Ovary (tissue), 7 donors: ENCODE measurements at regions not wholly inside any gene's neighbourhood (a gene's known extent, or its start where the extent isn't known, plus 50 kb on each side); places are given as distances from the start of the nearest gene placed in this dataset.

Source experiments
- DNase-seq, 5 donors: peaks; one replicate each; pipeline ENCODE4 v3.0.0-alpha.2; 2019 to 2020
- H3K27ac ChIP-seq, 2 donors: fragments of 200-600 bp; one replicate each; pipeline versions ENCODE4 v1.5.1 to v1.8.0; 2019 to 2022
- H3K27me3 ChIP-seq: fragments of 200-600 bp; one replicate; pipeline ENCODE4 v1.8.0; 2022
- H3K36me3 ChIP-seq: fragments of 200-600 bp; sonication (generic); one replicate; pipeline ENCODE4 v1.5.1; 2019
- H3K4me1 ChIP-seq: one replicate; pipeline ENCODE4 v1.8.1; 2013; ENCODE audit warnings: mild to moderate bottlenecking, moderate library complexity; ENCODE audit not compliant: insufficient read depth
- H3K4me3 ChIP-seq: fragments of 200-600 bp; sonication (generic); one replicate; pipeline ENCODE4 v1.5.1; 2017
- H3K9me3 ChIP-seq, 2 donors: fragments of 200-600 bp in 1 of 2; sonication (generic) in 1 of 2; one replicate each; pipeline versions ENCODE4 v1.5.1 to v1.8.1; 2013 to 2019; ENCODE audit warnings: mild to moderate bottlenecking in 1 of 2, moderate library complexity in 1 of 2
- EP300 ChIP-seq: sonication (generic); formaldehyde crosslinking; IDR thresholded peaks from one replicate; pipeline ENCODE4 v1.6.1; 2017; ENCODE audit warnings: antibody characterized with exemption
- POLR2A ChIP-seq: fragments of 450-650 bp; IDR thresholded peaks from one replicate; pipeline ENCODE4 v1.6.1; 2017; ENCODE audit warnings: antibody characterized with exemption, mild to moderate bottlenecking, moderate library complexity
- WGBS, 3 donors: extraction: QIAGEN DNeasy Blood & Tissue Kit in 1 of 3; methylation state at CpG; one replicate each; pipeline versions ENCODE4 v1.1.5 to v1.1.7; 2013 to 2017; 5-methylcytosine and 5-hydroxymethylcytosine counted together
- intact Hi-C, 4 donors: fragments of 100-400 bp; cut with DNase I; formaldehyde crosslinking; loops; one replicate each; pipeline versions ENCODE4 v1.11.0 to v1.15.1; 2022 to 2023
- TF ChIP-seq, protein P1 (sequence below), 3 donors: fragments of 450-650 bp in 2 of 3; fragments of 200-600 bp in 1 of 3; IDR thresholded peaks; one replicate each; pipeline versions ENCODE4 v1.5.1 to v1.8.0; 2016 to 2022; ENCODE audit warnings: antibody characterized with exemption in 3 of 3, mild to moderate bottlenecking in 1 of 3
- donor health status: DM: no; HTN: no; CAD: no; lungs with moderate emphysema.
- donor health status: DM: no; HTN: no; CAD: no.
- donor health status: Bipolar disorder and iron deficiency.
- donor health status: DM: no; HTN: no; CAD: no.
- donor health status: DM: yes; HTN: yes; CAD: no.

- no peak overlapping the region for H3K27ac ChIP-seq
- no peak for DNase-seq
- no peaks in the 10 kb centered on the region for H3K9me3 ChIP-seq
- intact Hi-C loops, result no loop called here
- H3K27me3 ChIP-seq, result no peaks in the 10 kb centered on the region
- H3K36me3 ChIP-seq, result no peaks in the 10 kb centered on the region
- no peak overlapping the region for H3K4me3 ChIP-seq
- WGBS, 3 donors, result 68 to 80% (median 68%) methylated on average over 1 of the region's 1 CpG
- no peak for TF ChIP-seq POLR2A
- TF ChIP-seq, protein P1, sequence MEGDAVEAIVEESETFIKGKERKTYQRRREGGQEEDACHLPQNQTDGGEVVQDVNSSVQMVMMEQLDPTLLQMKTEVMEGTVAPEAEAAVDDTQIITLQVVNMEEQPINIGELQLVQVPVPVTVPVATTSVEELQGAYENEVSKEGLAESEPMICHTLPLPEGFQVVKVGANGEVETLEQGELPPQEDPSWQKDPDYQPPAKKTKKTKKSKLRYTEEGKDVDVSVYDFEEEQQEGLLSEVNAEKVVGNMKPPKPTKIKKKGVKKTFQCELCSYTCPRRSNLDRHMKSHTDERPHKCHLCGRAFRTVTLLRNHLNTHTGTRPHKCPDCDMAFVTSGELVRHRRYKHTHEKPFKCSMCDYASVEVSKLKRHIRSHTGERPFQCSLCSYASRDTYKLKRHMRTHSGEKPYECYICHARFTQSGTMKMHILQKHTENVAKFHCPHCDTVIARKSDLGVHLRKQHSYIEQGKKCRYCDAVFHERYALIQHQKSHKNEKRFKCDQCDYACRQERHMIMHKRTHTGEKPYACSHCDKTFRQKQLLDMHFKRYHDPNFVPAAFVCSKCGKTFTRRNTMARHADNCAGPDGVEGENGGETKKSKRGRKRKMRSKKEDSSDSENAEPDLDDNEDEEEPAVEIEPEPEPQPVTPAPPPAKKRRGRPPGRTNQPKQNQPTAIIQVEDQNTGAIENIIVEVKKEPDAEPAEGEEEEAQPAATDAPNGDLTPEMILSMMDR (IDR thresholded peaks at IDR 0.05), result no peak
- no peak for TF ChIP-seq EP300
- H3K4me1 ChIP-seq, result no peaks in the 10 kb centered on the region
Measured at GRCh38 chr1:188871164-188871563, 1606.5 kb downstream of the BRINP3 start.

DNA sequence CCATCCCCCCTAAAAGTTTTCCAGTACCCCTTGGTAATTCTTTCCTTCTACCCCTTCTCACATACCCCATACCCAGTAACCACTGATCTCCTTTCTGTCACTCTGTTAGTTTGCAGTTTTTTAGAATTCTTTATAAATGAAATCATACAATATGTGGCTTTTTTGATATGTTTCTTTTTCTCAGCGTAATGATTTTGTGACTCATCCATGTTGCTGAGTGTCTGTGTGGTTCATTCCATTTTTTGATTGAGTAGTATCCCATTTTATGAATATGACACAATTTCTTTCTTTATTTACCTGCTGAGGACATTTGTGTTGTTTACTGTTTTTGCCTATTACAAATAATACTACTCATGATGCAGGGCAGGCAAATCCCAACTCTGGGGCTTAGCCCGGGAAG lies 1605.3 kb downstream of the BRINP3 start:
- DNase-seq, result no peak
- Histone ChIP-seq H3K27me3 (no peaks in the 10 kb centered on the region), H3K9me3 (no peaks in the 10 kb centered on the region), H3K4me1 (no peaks in the 10 kb centered on the region), H3K36me3 (no peaks in the 10 kb centered on the region), H3K27ac (no peak overlapping the region), H3K4me3 (no peak overlapping the region)
- intact Hi-C loops, result no loop called here
- TF ChIP-seq, protein P1 (IDR thresholded peaks at IDR 0.05), result no peak
- TF ChIP-seq EP300, result no peak
- no peak for TF ChIP-seq POLR2A
- WGBS, 3 donors, result 88 to 95% (median 89%) methylated on average over 2 of the region's 2 CpGs

DNA sequence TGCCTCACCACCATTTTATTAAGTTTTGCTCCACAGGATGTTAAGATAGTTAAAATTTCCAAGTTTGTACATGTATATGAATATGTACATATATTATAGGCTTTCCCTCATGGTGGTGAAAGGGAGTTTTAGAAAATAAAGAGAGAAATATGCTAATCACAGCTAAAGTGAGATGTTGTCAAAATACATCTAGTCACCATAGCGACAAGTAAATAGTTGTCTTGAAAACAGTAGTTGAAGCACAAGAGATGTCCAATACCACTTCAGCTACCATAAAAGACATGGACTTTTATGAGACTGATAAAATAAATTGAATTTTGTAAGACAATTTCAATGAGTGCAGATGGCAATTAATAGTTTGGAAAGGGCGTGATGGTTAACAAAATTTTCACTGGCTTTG lies 1600.0 kb downstream of the BRINP3 start:
- H3K4me1 ChIP-seq, result no peaks in the 10 kb centered on the region
- intact Hi-C loops, result no loop called here
- no peak for DNase-seq
- no peak overlapping the region for H3K27ac ChIP-seq
- H3K27me3 ChIP-seq, result no peaks in the 10 kb centered on the region
- WGBS, 3 donors, result 90 to 91% (median 91%) methylated on average over 2 of the region's 2 CpGs
- H3K36me3 ChIP-seq, result no peaks in the 10 kb centered on the region
- H3K4me3 ChIP-seq, result no peak overlapping the region
- no peaks in the 10 kb centered on the region for H3K9me3 ChIP-seq
- TF ChIP-seq POLR2A, result no peak
- TF ChIP-seq, protein P1 (IDR thresholded peaks at IDR 0.05), result no peak
- TF ChIP-seq EP300, result no peak

- Histone ChIP-seq H3K9me3 (no peaks in the 10 kb centered on the region), H3K36me3 (no peaks in the 10 kb centered on the region), H3K27me3 (no peaks in the 10 kb centered on the region), H3K27ac (no peak overlapping the region), H3K4me3 (no peak overlapping the region), H3K4me1 (no peaks in the 10 kb centered on the region)
- TF ChIP-seq POLR2A, result no peak
- 61 to 77% (median 62%) methylated on average over 3 of the region's 3 CpGs for WGBS, 3 donors
- DNase-seq, result no peak
- intact Hi-C loops, result no loop called here
Measured at GRCh38 chr1:188888386-188888785, 1589.3 kb downstream of the BRINP3 start.

DNA sequence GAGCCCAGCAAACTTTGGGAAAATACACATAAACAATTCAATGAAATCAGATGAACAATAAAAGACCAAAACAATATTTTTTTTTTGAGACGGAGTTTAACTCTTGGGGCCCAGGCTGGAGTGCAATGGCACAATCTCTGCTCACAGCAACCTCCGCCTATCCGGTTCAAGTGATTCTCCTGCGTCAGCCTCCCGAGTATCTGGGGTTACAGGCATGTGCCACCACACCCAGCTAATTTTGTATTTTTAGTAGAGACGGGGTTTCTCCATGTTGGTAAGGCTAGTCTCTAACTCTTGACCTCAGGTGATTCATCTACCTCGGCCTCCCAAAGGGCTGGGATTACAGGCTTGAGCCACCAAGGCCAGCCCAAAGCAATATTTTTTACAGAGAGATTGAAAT lies 1588.5 kb downstream of the BRINP3 start:
- WGBS, 3 donors, result 92 to 94% (median 94%) methylated on average over 7 of the region's 7 CpGs

More for the DNA sequence above, 1588.5 kb downstream of the BRINP3 start:
- Histone ChIP-seq H3K27me3 (no peaks in the 10 kb centered on the region), H3K4me3 (no peak overlapping the region), H3K36me3 (no peaks in the 10 kb centered on the region), H3K9me3 (no peaks in the 10 kb centered on the region), H3K27ac (no peak overlapping the region), H3K4me1 (no peaks in the 10 kb centered on the region)
- DNase-seq, result no peak
- TF ChIP-seq, protein P1 (IDR thresholded peaks at IDR 0.05), result no peak
- TF ChIP-seq POLR2A (no peak), EP300 (no peak)
- intact Hi-C loops, result no loop called here
